ENCODE measurements at regions not wholly inside any gene's neighbourhood (a gene's known extent, or its start where the extent isn't known, plus 50 kb on each side); places are given as distances from the start of the nearest gene placed in this dataset.

DNA sequence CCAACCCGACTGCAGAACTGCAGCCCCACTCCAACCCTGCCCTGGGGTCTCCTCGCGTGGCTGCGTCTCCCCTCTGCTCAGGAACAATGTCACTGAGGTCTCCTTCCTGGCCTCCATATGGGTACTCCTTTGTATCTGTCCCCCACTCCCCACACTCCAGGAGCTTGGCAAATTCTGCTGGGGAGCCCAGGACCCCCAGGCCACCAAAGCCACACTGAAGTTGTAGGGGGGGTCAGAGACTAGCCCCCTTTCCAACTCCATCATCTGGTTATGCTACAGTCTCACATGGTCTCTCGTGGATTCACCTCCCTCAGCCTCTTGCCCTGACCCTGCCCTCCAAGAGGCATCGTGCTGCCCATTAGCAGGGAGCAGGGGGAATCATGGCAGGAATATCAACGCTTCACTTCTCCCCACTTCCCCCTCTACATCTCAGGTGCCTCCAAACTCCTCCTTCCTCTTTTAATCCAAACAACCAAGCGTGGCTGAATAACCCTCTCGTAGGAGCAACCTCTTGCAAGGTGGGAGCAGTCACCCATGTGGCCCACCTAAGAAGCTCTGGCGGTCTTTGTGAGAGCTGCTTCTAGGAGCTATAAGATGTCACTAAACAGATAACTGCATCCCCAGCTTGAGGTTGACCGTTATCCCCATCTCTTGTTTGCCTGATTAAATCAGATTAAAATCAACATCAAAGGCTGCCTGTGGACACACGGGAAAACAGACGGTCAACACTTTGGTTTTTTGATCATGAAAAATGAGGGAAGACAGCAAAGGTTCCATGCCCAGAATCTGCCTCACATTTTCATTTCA lies 86.4 kb downstream of the MIS18A start:
- ChIA-PET POLR2A (no interaction called here), CTCF (no interaction called here)
- BruUV-seq (replicated peaks), result no TSS peak

DNA sequence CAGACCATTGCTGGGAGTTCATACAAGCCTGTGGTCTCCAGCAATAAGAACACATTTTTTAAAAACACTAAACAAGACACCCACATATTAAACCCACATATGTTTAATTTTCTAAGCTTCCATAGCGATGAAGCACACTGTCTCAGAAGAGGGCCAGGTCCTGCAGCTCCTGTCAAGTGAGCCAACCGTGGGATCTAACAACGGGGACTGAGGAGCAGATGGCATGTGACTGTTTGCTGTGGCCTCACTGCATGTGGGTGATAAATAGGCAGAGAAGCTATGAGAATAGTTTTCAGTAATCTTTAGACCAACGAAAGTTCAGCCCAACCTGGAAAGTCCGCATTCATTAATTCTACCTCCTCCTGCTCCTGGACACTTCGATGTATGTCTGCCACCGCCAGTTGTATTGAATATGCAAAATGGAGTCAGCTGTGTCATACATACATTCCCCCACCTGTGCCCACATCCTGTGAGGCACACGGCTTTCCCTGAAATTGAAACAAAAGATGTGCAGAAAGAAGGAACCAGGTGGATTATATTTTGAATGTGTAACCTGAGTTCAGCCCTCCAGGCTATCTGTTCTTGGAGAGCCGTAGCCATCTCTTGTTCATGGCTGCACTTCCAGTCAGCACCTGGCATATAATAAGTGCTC lies 88.2 kb downstream of the MIS18A start:
- no peak overlapping the region for H3K27ac ChIP-seq (ENCODE audit: low read length)
- ChIA-PET POLR2A (no interaction called here), CTCF (no interaction called here)
- DNase-seq (ENCODE audit: low read depth, low spot score) (no peak), ATAC-seq (no peak)
- TF ChIP-seq POLR2AphosphoS5 (IDR thresholded peaks at IDR 0.05; ENCODE audit: low read depth, low read length), result no peak
- TF ChIP-seq, protein P1, sequence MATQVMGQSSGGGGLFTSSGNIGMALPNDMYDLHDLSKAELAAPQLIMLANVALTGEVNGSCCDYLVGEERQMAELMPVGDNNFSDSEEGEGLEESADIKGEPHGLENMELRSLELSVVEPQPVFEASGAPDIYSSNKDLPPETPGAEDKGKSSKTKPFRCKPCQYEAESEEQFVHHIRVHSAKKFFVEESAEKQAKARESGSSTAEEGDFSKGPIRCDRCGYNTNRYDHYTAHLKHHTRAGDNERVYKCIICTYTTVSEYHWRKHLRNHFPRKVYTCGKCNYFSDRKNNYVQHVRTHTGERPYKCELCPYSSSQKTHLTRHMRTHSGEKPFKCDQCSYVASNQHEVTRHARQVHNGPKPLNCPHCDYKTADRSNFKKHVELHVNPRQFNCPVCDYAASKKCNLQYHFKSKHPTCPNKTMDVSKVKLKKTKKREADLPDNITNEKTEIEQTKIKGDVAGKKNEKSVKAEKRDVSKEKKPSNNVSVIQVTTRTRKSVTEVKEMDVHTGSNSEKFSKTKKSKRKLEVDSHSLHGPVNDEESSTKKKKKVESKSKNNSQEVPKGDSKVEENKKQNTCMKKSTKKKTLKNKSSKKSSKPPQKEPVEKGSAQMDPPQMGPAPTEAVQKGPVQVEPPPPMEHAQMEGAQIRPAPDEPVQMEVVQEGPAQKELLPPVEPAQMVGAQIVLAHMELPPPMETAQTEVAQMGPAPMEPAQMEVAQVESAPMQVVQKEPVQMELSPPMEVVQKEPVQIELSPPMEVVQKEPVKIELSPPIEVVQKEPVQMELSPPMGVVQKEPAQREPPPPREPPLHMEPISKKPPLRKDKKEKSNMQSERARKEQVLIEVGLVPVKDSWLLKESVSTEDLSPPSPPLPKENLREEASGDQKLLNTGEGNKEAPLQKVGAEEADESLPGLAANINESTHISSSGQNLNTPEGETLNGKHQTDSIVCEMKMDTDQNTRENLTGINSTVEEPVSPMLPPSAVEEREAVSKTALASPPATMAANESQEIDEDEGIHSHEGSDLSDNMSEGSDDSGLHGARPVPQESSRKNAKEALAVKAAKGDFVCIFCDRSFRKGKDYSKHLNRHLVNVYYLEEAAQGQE (IDR thresholded peaks at IDR 0.05; ENCODE audit: insufficient read depth in 1 of 2, low read depth in 2 of 2, low read length in 1 of 2), result no peak
- TF ChIP-seq SIN3A (IDR thresholded peaks at IDR 0.05; ENCODE audit: borderline replicate concordance, insufficient read depth, low read depth, low read length), result no peak
- no peak for TF ChIP-seq TCF7L2 (IDR thresholded peaks at IDR 0.05; ENCODE audit: low read depth, low read length)
- TF ChIP-seq, protein P2, sequence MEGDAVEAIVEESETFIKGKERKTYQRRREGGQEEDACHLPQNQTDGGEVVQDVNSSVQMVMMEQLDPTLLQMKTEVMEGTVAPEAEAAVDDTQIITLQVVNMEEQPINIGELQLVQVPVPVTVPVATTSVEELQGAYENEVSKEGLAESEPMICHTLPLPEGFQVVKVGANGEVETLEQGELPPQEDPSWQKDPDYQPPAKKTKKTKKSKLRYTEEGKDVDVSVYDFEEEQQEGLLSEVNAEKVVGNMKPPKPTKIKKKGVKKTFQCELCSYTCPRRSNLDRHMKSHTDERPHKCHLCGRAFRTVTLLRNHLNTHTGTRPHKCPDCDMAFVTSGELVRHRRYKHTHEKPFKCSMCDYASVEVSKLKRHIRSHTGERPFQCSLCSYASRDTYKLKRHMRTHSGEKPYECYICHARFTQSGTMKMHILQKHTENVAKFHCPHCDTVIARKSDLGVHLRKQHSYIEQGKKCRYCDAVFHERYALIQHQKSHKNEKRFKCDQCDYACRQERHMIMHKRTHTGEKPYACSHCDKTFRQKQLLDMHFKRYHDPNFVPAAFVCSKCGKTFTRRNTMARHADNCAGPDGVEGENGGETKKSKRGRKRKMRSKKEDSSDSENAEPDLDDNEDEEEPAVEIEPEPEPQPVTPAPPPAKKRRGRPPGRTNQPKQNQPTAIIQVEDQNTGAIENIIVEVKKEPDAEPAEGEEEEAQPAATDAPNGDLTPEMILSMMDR (IDR thresholded peaks at IDR 0.05), result no peak
- H3K36me3 ChIP-seq (ENCODE audit: control insufficient read depth, insufficient read depth, low read length), result no peaks in the 10 kb centered on the region
- no TSS peak for BruUV-seq (replicated peaks)
- H3K9me3 ChIP-seq (ENCODE audit: control insufficient read depth, insufficient read depth, low read depth, low read length), result no peaks in the 10 kb centered on the region
- no peak overlapping the region for H3K4me3 ChIP-seq (ENCODE audit: low read depth in 2 of 2, low read length in 2 of 2)
- intact Hi-C loops (cut with micrococcal nuclease; ENCODE audit: unreplicated experiment) (no loop called here), in situ Hi-C loops (cut with HindIII; ENCODE audit: low pct_unique_long_range_greater_than_20kb, low sequenced_read_pairs) (no loop called here)
- no peaks in the 10 kb centered on the region for H3K4me1 ChIP-seq (ENCODE audit: control insufficient read depth, insufficient read depth, low read length)
- no peaks in the 10 kb centered on the region; the same call in 1 of the 2 replicates for H3K27me3 ChIP-seq (ENCODE audit: control insufficient read depth, insufficient read depth, low read length)

More for the DNA sequence above, 86.4 kb downstream of the MIS18A start:
- Histone ChIP-seq H3K36me3 (ENCODE audit: control insufficient read depth, insufficient read depth, low read length) (no peaks in the 10 kb centered on the region), H3K4me1 (ENCODE audit: control insufficient read depth, insufficient read depth, low read length) (no peaks in the 10 kb centered on the region), H3K9me3 (ENCODE audit: control insufficient read depth, insufficient read depth, low read depth, low read length) (no peaks in the 10 kb centered on the region), H3K27ac (ENCODE audit: low read length) (no peak overlapping the region), H3K4me3 (ENCODE audit: low read depth in 2 of 2, low read length in 2 of 2) (no peak overlapping the region), H3K27me3 (ENCODE audit: control insufficient read depth, insufficient read depth, low read length) (no peaks in the 10 kb centered on the region; the same call in 1 of the 2 replicates)
- ATAC-seq (no peak), DNase-seq (ENCODE audit: low read depth, low spot score) (no peak)
- in situ Hi-C loops (cut with HindIII; ENCODE audit: low pct_unique_long_range_greater_than_20kb, low sequenced_read_pairs), result no loop called here
- TF ChIP-seq TCF7L2 (IDR thresholded peaks at IDR 0.05; ENCODE audit: low read depth, low read length), result no peak
- no peak for TF ChIP-seq SIN3A (IDR thresholded peaks at IDR 0.05; ENCODE audit: borderline replicate concordance, insufficient read depth, low read depth, low read length)
- TF ChIP-seq, protein P1 (IDR thresholded peaks at IDR 0.05; ENCODE audit: insufficient read depth in 1 of 2, low read depth in 2 of 2, low read length in 1 of 2), result no peak
- no peak for TF ChIP-seq POLR2AphosphoS5 (IDR thresholded peaks at IDR 0.05; ENCODE audit: low read depth, low read length)
- TF ChIP-seq, protein P2 (IDR thresholded peaks at IDR 0.05), result no peak
- intact Hi-C loops (cut with micrococcal nuclease; ENCODE audit: unreplicated experiment), result no loop called here

Measured in Panc1 (cell line).